ENCODE measurements at regions not wholly inside any gene's neighbourhood (a gene's known extent, or its start where the extent isn't known, plus 50 kb on each side); places are given as distances from the start of the nearest gene placed in this dataset.

DNA sequence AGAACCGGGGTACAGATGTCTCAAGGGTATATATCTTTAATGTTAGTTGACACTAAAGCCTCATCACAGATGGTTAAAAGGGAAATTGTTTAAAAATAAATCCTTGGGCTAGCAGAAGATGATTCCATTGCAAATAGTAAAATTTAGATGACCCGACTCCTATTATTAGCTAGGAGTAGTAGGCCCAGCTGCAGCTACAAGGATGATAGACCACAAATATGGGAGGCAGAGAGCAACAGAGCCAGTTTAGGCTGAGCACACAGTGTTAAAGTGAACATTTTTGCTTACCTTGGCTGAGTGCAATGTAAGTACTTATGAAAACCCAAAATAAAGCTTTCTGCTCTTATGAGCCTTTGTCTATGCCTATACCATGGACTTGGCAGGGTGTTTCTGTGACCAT, 100.5 kb upstream of the COL11A1 start:
- TF ChIP-seq POLR2AphosphoS5 (IDR thresholded peaks at IDR 0.05; ENCODE audit: low read depth) (no peak), EZH2 (IDR thresholded peaks at IDR 0.05; ENCODE audit: low read depth, unreplicated experiment) (no peak), REST (IDR thresholded peaks at IDR 0.05; ENCODE audit: unreplicated experiment) (no peak), JUNB (IDR thresholded peaks at IDR 0.05; ENCODE audit: unreplicated experiment) (no peak)
- TF ChIP-seq, protein P1, sequence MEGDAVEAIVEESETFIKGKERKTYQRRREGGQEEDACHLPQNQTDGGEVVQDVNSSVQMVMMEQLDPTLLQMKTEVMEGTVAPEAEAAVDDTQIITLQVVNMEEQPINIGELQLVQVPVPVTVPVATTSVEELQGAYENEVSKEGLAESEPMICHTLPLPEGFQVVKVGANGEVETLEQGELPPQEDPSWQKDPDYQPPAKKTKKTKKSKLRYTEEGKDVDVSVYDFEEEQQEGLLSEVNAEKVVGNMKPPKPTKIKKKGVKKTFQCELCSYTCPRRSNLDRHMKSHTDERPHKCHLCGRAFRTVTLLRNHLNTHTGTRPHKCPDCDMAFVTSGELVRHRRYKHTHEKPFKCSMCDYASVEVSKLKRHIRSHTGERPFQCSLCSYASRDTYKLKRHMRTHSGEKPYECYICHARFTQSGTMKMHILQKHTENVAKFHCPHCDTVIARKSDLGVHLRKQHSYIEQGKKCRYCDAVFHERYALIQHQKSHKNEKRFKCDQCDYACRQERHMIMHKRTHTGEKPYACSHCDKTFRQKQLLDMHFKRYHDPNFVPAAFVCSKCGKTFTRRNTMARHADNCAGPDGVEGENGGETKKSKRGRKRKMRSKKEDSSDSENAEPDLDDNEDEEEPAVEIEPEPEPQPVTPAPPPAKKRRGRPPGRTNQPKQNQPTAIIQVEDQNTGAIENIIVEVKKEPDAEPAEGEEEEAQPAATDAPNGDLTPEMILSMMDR (conservative IDR thresholded peaks at IDR 0.05; ENCODE audit: low read depth in 2 of 2) = no peak
- TF ChIP-seq, protein P2, sequence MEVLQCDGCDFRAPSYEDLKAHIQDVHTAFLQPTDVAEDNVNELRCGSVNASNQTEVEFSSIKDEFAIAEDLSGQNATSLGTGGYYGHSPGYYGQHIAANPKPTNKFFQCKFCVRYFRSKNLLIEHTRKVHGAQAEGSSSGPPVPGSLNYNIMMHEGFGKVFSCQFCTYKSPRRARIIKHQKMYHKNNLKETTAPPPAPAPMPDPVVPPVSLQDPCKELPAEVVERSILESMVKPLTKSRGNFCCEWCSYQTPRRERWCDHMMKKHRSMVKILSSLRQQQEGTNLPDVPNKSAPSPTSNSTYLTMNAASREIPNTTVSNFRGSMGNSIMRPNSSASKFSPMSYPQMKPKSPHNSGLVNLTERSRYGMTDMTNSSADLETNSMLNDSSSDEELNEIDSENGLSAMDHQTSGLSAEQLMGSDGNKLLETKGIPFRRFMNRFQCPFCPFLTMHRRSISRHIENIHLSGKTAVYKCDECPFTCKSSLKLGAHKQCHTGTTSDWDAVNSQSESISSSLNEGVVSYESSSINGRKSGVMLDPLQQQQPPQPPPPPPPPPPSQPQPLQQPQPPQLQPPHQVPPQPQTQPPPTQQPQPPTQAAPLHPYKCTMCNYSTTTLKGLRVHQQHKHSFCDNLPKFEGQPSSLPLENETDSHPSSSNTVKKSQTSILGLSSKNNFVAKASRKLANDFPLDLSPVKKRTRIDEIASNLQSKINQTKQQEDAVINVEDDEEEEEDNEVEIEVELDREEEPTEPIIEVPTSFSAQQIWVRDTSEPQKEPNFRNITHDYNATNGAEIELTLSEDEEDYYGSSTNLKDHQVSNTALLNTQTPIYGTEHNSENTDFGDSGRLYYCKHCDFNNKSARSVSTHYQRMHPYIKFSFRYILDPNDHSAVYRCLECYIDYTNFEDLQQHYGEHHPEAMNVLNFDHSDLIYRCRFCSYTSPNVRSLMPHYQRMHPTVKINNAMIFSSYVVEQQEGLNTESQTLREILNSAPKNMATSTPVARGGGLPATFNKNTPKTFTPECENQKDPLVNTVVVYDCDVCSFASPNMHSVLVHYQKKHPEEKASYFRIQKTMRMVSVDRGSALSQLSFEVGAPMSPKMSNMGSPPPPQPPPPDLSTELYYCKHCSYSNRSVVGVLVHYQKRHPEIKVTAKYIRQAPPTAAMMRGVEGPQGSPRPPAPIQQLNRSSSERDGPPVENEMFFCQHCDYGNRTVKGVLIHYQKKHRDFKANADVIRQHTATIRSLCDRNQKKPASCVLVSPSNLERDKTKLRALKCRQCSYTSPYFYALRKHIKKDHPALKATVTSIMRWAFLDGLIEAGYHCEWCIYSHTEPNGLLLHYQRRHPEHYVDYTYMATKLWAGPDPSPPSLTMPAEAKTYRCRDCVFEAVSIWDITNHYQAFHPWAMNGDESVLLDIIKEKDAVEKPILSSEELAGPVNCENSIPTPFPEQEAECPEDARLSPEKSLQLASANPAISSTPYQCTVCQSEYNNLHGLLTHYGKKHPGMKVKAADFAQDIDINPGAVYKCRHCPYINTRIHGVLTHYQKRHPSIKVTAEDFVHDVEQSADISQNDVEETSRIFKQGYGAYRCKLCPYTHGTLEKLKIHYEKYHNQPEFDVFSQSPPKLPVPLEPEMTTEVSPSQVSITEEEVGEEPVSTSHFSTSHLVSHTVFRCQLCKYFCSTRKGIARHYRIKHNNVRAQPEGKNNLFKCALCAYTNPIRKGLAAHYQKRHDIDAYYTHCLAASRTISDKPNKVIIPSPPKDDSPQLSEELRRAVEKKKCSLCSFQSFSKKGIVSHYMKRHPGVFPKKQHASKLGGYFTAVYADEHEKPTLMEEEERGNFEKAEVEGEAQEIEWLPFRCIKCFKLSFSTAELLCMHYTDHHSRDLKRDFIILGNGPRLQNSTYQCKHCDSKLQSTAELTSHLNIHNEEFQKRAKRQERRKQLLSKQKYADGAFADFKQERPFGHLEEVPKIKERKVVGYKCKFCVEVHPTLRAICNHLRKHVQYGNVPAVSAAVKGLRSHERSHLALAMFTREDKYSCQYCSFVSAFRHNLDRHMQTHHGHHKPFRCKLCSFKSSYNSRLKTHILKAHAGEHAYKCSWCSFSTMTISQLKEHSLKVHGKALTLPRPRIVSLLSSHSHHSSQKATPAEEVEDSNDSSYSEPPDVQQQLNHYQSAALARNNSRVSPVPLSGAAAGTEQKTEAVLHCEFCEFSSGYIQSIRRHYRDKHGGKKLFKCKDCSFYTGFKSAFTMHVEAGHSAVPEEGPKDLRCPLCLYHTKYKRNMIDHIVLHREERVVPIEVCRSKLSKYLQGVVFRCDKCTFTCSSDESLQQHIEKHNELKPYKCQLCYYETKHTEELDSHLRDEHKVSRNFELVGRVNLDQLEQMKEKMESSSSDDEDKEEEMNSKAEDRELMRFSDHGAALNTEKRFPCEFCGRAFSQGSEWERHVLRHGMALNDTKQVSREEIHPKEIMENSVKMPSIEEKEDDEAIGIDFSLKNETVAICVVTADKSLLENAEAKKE (CRISPR knock-in tag; IDR thresholded peaks at IDR 0.05) = no peak
- TF ChIP-seq, protein P3, sequence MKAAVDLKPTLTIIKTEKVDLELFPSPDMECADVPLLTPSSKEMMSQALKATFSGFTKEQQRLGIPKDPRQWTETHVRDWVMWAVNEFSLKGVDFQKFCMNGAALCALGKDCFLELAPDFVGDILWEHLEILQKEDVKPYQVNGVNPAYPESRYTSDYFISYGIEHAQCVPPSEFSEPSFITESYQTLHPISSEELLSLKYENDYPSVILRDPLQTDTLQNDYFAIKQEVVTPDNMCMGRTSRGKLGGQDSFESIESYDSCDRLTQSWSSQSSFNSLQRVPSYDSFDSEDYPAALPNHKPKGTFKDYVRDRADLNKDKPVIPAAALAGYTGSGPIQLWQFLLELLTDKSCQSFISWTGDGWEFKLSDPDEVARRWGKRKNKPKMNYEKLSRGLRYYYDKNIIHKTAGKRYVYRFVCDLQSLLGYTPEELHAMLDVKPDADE (IDR thresholded peaks at IDR 0.05) = no peak
